ENCODE measurements at regions not wholly inside any gene's neighbourhood (a gene's known extent, or its start where the extent isn't known, plus 50 kb on each side); places are given as distances from the start of the nearest gene placed in this dataset.

DNA sequence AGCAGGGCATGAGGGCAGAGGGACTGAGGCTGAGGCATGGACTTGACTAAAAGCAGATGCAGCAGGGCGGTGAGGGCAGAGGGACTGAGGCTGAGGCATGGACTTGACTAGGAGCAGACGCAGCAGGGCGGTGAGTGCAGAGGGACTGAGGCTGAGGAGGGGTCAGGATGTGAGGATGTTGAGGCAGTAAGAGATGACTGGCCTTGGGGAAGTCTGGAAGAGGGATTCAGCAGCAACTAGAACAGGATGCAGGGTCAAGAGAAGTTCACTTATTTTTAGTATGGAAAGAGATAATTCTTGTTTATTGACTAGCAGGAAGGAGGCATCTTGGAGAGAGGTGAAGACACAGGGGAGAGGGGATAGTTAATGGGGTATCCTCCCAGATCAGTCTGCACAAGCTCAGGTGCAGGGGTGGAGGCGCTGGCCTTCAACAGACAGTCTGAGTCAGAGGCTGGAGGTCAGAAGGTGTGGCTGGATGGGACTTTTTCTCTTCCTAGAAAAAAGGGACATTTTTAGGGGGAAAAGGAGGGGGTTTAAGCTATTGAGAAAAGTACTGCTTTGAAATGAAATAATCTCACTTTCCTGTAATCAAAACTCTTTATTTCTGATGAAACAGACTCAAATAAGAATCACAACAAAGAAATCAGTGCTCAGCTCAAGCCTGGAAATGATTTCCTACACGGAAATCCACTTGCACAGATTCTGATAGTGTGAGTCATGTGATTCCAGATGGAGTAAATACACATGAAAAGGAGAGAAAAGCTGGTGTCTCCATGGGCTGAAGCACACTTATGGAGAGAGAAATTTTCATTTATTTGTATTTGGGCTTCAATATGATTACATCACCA lies 130.9 kb downstream of the PALM2AKAP2 start:
- CTCF ChIA-PET, result no interaction called here

DNA sequence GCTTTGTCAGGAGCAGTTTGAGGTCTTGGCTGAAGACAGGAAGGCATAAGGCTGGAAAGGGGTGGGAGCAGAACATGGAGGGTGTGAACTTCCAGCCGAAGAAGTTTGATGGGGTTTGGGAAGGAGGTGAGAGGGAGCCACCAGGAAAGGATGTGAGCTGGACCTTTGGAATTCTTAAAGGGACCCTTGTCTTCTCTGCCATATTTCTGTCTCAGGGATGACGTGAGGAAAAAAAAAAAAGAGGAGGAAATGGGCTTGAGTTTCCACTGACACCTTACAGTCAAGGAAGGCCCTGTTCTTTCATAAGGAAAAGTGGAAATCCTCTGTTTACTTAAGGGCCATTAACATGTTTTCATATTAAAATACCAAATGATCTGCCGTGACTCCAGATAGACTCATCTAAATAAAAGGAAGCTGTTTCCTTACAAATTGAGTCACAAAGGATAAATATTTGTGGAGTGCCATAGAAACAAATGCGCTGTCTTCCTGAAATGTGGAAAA lies 132.1 kb downstream of the PALM2AKAP2 start:
- CTCF ChIA-PET, result no interaction called here
- POLR2A ChIA-PET, result no interaction called here

More for the DNA sequence above, 130.9 kb downstream of the PALM2AKAP2 start:
- POLR2A ChIA-PET, result no interaction called here

DNA sequence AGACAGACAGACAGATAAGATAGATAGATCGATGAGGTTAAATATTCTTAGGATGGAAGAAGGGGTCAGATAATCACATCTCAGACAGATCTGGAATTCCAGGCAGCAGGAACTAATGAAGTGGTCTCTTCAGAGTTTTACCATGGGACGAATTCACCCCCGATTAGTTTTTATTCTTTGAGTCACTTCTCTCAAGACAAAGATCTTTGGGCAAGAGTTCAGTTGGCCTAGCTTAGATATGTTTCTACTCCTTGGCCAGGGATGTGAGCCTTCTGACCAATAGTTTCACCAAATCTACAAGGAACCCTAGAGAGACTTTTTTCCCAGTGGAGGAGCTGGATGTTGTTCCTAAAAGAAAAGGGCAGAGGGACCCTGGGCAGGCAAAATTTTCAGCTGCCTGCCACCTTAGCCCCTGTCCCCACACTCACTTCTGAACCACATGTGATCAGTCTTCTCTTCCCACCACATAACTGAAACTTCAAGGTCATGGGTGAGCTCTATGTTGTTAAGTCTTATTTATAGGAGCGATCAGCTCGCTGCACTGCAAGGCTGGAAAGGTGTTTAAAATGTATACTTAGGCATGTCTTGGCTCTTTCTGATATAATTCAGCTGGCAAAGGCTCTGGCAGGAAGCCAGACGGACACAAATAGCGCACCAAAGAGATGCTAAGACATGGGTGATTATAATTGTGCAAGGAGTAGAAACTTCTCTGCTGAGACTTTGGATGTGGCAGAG lies 132.9 kb downstream of the PALM2AKAP2 start:
- ChIA-PET CTCF (no interaction called here), POLR2A (no interaction called here)

DNA sequence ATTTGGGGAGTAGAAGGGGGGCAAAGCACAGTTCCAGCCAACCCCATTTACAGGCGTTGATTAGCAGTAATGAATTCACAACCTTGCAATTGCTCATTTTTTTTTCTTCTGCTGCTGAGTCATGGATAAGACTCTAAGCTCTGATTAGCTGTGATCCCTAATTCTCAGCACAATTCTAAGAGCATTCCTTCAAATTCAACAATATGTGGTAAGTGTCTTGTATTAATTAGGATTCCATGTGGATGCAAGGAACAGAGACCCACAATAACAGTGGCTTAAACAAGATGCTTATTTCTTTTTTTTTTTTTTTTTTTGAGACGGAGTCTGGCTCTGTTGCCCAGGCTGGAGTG lies 133.4 kb downstream of the PALM2AKAP2 start:
- ChIA-PET POLR2A (no interaction called here), CTCF (no interaction called here)

DNA sequence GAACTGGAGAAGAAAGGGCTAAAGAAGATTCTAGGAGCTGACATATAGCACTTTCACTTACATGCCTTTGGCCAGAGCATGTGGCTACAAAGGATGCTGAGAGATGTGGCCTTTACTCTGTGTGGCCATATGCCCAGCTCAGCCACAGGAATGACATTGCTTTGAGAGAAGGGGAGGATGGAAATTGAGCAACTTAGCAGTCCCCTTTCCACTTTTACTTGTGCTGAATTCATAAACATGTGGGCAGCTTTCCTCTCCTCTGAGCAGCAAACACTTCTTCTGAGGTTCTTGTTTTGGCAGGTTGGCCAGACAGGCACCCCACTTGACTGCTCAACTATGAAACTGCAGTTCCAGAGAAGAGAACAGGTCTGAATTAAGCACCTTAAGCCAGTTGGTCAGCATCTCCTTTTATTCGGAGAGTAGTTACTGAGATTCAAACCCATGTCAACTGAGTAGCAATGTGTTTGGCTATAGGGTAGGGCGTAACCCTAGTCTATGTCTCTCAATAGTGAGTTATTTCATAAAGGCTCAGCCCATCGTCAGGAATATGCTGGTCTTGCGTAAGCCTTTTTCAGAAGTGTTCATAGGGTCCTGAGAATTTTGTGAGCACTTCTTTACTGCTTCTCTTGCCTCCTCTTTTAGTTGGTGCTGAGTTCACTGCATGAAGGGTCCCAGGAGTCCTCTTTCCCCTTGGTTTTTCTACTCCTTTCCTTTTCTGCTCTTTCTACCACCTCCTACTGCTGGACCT lies 134.5 kb downstream of the PALM2AKAP2 start:
- ChIA-PET CTCF (no interaction called here), POLR2A (no interaction called here)

DNA sequence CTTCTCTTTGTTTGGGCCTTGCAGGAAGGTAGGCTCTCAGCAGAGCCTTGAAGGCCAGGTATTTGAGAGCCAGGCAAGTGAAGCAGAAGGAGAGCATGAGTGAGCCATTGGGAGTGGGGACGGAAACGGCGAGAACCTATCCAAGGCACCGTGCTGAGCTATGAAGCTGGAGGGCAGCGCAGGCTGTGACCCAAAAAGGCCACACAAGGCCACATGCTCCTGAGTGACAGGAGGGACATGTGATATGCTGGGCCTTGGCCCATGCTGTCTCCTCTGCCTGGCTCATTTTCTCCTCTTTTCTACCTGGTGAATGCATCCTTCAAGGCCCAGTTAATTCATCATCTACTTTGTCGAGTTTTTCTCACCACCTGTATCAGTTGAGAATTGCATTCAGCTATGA lies 136.3 kb downstream of the PALM2AKAP2 start:
- ChIA-PET CTCF (no interaction called here), POLR2A (no interaction called here)

DNA sequence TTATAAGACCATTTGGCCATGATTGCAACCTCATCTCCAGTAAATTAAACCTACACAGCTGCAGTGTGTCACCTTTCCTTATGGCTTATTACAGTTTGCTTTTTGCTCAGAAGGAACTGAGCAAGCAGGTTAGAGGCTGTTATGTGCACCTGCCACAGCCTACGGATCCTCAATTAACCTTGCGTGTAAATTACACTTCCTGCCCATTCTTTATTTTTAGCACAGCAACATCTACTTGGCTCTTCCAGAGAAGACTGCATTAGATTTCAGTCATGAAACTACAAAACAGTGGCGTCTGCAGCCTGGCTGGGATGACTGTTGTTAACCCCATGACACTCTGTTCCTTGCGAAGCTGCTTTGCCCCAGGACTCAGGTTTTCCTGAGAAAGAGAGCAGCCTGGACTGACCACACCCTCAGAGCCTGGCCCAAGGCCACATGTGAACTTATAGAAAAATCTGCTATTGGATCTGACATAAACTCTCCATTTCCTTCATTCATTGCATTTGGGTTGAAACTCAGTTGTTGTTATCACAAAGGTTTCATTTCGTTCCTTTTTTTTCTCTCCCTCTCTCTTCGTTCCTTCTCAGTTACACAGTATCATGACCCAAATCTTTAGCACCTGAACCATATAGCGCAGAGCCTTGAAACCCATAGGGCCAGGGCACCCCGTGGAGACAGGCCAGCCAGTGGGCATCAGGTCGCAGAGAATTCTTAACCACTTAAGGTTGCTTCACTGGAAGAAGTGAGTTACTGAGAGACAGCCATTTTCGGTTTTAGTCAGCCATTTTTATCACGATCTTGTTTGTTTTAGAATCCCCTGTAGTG lies 138.6 kb downstream of the PALM2AKAP2 start:
- ChIA-PET CTCF (interaction anchor here (0.7 kb wide), 1 partner anchor 15 kb away, joined by 3 read pairs; no protein-coding TSS in a partner anchor), POLR2A (no interaction called here)

DNA sequence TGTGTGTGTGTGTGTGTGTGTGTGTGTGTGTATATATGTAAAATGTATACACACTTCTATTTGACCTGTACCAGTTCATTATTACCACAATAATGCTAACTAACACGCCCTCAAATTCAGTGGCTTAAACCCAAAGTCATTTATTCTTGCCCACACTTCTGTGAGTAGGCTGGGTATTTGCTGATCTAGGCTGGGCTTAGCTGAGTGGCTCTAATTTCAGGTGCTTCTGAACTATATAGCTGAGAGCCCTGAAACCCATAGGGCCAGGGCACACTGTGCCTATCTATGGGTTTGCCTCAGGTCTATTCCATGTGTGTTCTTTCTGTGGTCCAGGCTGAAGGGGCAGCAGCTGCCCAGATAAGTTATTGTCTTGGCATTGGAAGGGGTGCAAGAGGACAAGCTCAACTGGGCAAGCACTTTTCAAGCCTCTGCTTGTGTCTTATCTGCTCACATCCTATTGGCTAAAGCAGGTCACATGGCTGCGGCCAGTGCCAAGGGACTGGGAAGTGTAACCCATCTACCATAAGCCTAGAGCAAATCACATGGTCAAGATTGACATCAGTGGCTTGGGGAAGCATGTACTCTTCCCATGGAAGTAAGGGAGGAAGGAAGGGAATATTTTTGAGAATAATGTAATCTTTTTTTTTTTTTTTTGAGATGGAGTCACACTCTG lies 139.9 kb downstream of the PALM2AKAP2 start:
- ChIA-PET CTCF (no interaction called here), POLR2A (no interaction called here)

DNA sequence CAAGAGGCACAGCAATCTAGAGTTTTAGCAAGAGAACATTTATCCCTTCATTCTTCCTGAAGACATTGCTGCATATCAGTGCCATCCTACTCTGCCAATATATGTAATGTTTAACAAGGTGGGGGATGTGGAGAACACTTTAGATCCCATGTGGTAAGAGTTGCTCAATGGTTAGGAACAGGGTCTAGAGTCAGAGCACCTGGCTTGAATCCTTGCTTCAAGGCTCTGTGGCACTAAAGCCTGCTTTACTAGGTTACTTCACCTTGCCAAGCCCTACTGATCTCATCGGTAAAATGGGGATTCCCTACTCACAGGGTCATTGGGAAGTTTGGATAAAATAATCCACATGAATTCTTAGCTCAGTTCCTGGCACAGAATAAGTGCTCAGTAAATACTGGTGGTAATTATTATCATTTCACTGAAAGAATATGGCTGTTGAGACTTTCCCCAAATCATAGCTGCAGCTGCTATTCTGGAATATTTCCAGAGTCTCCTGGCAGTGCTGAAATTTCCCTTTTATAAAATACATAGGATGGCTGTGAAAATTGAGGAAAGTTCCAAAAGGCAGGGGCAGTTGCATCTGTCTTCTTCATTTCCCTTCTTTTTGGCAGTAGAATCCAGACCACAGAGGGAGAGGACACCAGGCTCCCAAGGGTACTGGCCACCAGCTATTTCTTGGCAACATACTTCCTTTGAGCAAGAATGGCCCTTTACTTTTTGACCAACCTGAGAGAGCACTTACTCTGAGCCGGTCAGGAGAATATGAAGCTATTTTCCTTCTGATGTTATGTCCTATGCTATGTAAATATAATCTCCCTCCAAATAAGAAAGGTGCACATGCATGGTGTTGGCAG lies 142.8 kb downstream of the PALM2AKAP2 start:
- CTCF ChIA-PET, result no interaction called here
- POLR2A ChIA-PET, result no interaction called here

DNA sequence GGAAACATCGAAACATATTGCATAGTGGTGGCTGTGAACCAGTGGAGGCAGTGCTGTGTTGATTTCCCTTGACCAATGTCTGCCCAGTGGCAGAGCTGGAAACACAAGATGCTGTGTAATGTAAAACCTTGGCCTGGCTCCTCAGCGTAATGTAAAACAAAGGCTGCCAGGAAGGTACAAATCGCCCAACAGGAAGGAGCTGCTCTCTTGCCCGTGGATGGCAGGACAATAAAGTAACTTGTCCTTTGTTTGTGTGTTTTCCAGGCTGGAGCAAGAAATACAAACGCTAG lies 143.4 kb downstream of the PALM2AKAP2 start:
- ChIA-PET CTCF (no interaction called here), POLR2A (no interaction called here)

DNA sequence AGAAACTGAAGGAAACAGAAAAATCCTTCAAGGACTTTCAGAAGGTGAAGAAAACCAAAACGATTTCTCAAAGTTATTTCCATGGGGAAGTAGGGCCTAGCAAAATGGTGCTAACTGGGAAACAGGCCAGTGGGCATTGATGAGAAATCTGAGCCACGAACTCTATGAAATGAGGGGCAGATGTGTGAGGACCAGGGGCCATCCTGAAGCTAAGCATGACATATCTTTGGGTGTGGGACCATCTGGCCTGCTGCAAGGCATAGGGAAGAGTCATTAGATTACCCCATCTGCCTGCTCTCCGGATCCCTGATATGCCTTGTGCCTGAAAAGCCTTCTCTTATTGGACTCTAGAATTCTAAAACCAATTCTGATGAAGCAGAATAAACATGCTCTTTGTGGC lies 143.8 kb downstream of the PALM2AKAP2 start:
- ChIA-PET CTCF (no interaction called here), POLR2A (no interaction called here)

DNA sequence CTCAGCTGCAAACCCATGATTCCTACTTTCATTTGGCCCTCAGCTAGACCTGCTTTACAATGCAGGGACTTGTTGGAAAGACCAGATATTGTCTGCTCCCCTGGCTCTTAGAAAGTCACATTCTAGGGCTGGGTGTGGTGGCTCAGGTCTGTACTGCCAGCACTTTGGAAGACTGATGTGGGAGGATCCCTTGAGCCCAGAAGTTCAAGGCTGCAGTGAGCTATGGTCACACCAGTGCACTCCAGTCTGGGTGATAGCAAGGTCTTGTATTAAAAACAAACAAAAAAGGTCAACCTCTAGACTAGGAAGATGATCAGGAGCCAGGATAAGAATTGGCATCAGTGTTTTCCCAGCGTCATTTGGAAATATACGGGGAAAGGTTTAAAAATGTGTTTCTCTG lies 145.8 kb downstream of the PALM2AKAP2 start:
- ChIA-PET CTCF (no interaction called here), POLR2A (no interaction called here)

DNA sequence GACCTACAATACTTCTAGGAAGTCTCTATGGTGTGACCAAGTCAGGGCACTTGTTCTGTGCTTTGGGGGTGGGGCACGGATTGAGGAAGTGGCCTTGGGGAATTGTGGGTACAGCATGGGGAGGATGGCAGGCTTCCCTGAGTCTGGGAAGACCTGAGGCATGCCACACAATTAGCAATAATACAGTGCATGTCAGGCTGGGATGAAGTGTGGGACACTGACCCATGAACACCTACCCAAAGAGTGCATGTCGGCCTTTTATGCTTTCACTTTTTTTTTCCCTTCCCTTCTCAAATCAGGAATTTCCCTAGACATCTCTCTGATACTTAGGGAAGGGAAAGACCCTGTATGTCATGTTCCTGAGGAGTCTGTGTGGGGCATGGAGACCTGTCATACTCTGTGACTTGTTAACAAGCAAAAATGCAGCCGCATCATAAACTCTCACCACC lies 146.4 kb downstream of the PALM2AKAP2 start:
- ChIA-PET CTCF (no interaction called here), POLR2A (no interaction called here)

DNA sequence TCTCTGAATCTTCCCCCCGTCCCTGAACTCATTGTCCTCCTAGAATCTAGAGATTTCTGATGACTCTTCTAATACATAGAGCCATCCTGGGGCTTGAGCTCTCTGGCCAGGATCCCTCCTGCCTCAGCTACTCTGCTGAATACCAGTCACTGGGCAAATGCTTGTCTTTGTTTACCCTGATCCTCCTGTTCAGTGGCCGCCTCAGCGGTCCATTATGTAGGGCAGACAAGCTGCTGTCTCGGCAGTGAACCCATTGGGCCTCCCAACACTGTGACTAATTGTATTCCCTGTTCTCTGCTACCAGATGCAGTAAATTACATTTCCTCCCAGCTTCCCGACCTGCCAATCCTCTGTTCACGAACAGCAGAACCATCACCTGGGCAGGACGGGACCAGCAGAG lies 151.6 kb downstream of the PALM2AKAP2 start:
- CTCF ChIA-PET, result no interaction called here
- POLR2A ChIA-PET, result no interaction called here

DNA sequence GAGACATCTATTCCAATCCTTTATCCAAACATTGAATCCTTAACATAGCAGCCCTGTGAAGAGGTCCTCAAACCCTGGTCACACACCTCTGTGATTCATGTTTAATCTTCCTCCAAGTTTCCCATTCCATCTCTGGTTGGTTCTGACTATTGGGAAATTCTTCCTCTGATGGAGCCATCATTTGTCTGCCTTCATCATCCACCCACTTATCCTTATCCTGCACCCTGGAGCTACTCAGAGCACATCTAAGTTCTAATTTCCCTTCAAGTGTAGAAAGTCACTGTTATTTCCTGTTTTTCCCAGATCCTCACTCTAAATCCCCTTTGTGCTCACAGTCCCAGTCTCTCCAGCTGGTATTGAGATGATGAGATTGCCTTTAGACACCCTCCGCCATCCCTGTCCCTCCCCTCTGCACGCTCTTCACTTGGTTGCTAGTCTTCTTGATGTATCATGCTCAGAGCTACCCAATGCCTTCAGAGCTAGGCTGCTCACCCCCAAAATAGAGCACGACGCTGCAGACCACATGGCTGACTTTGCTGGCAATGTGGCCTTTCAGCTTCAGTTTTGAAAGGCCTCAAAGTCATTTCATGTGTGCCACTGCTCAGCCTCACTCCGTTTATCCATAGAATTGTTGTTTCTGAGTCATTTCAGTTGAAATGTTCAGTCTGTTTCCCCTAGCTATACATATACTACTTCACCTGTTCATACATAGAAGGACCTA lies 154.3 kb downstream of the PALM2AKAP2 start:
- ChIA-PET POLR2A (no interaction called here), CTCF (no interaction called here)

DNA sequence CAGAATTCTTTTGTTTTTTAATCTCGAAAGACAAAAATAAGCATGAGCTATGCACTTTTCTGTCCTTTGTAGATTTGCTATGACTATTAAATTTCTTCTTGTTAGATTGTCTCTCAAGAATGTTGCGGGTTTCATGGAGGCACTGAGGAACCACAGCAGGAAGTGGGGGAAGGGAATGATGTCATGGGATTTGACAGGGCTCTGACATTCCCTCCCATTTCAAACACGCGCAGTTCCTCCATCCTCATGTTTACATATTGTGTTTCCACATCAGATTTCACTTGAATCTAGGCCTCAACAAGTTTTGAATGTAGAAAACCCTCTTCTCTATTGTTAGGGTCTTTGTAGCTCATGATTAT lies 154.8 kb downstream of the PALM2AKAP2 start:
- ChIA-PET CTCF (no interaction called here), POLR2A (no interaction called here)

DNA sequence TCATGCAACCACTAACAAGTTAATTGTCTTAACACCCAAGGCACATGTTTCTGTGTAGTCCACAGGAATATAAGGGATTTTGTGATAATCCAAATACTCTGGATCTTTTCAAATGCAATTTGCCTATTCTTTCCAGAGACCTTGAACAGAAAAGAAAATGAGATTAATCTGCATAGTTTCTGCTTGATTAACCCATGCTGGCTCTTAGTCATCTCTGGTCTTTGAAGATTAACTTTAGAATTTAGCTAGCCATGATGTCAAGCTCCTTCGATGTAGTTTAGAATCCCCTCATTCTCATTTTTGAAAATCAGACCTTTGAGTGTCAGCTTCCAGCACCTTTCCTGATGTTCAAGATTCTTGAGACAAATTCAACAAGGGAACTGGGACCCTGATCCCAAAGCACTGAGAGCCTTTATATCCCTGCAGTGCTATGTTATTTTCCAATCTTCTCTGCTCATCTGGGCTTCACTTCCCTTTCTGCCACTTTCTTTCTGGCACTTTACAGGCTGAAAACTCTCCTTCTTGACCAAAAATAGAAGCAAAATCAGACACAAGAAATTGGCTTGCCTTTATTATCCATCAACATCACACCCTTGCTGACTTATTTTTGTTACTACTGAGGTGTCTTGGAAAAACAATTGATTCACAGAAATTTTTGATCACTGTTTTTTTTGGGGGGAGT lies 155.5 kb downstream of the PALM2AKAP2 start:
- ChIA-PET POLR2A (no interaction called here), CTCF (no interaction called here)
